Stimulated activated CD8-positive, alpha-beta memory T cell treated with anti-CD3 and anti-CD28 coated beads, Interleukin-7, amount 100 ng/mL, for 48 hours (primary cell): ENCODE measurements at regions not wholly inside any gene's neighbourhood (a gene's known extent, or its start where the extent isn't known, plus 50 kb on each side); places are given as distances from the start of the nearest gene placed in this dataset.

Source experiments
- DNase-seq, 2 donors: peaks; one replicate each; pipeline ENCODE4 v3.0.0-alpha.2; 2020; ENCODE audit warnings: low read depth in 1 of 2; ENCODE audit errors: extremely low read depth in 1 of 2

- DNase-seq = no peak
These were observed 74.8 kb upstream of the BCOR start for GRCh38 chrX:40172401-40173142.

- DNase-seq = no peak
These were observed 74.0 kb upstream of the BCOR start for GRCh38 chrX:40171513-40172400.

- DNase-seq = no peak
These were observed 73.2 kb upstream of the BCOR start for GRCh38 chrX:40170830-40171512.

GRCh38 chrX:40169193-40170101 is 71.7 kb upstream of the BCOR start:
- DNase-seq = peak; percentile 56 to 63

GRCh38 chrX:40168480-40169011 is 70.8 kb upstream of the BCOR start:
- DNase-seq = no peak

GRCh38 chrX:40167850-40168479 is 70.2 kb upstream of the BCOR start:
- no peak for DNase-seq

GRCh38 chrX:40167233-40167849 is 69.6 kb upstream of the BCOR start:
- no peak for DNase-seq

GRCh38 chrX:40166582-40166981 is 68.8 kb upstream of the BCOR start:
- no peak for DNase-seq

GRCh38 chrX:40165861-40166260 is 68.1 kb upstream of the BCOR start:
- DNase-seq = no peak

GRCh38 chrX:40165206-40165605 is 67.4 kb upstream of the BCOR start:
- no peak for DNase-seq

- DNase-seq = no peak
These were observed 67.0 kb upstream of the BCOR start for GRCh38 chrX:40164751-40165150.

- DNase-seq = no peak
These were observed 60.4 kb upstream of the BCOR start for GRCh38 chrX:40158036-40158706.

GRCh38 chrX:40157228-40158035 is 59.7 kb upstream of the BCOR start:
- DNase-seq = no peak

GRCh38 chrX:40156470-40157227 is 58.9 kb upstream of the BCOR start:
- no peak for DNase-seq

GRCh38 chrX:40155589-40156469 is 58.1 kb upstream of the BCOR start:
- no peak for DNase-seq

- no peak for DNase-seq
These were observed 57.3 kb upstream of the BCOR start for GRCh38 chrX:40154853-40155588.
